ENCODE measurements at regions not wholly inside any gene's neighbourhood (a gene's known extent, or its start where the extent isn't known, plus 50 kb on each side); places are given as distances from the start of the nearest gene placed in this dataset.

GRCh38 chr17:54849660-54850059 lies 51.0 kb upstream of the TOM1L1 start:
- TF ChIP-seq GTF2F1 (IDR thresholded peaks at IDR 0.05; ENCODE audit: borderline replicate concordance, low read depth, low read length): no peak
- TF ChIP-seq MAFK (IDR thresholded peaks at IDR 0.05; ENCODE audit: low read depth, low read length): no peak
